ENCODE measurements at regions not wholly inside any gene's neighbourhood (a gene's known extent, or its start where the extent isn't known, plus 50 kb on each side); places are given as distances from the start of the nearest gene placed in this dataset.

- H3K27me3 ChIP-seq = no peaks in the 10 kb centered on the region
- ATAC-seq (no peak), DNase-seq (no peak)
- H3K4me1 ChIP-seq = no peaks in the 10 kb centered on the region
- TF ChIP-seq POLR2A (IDR thresholded peaks at IDR 0.05) = no peak
- TF ChIP-seq, protein P1, sequence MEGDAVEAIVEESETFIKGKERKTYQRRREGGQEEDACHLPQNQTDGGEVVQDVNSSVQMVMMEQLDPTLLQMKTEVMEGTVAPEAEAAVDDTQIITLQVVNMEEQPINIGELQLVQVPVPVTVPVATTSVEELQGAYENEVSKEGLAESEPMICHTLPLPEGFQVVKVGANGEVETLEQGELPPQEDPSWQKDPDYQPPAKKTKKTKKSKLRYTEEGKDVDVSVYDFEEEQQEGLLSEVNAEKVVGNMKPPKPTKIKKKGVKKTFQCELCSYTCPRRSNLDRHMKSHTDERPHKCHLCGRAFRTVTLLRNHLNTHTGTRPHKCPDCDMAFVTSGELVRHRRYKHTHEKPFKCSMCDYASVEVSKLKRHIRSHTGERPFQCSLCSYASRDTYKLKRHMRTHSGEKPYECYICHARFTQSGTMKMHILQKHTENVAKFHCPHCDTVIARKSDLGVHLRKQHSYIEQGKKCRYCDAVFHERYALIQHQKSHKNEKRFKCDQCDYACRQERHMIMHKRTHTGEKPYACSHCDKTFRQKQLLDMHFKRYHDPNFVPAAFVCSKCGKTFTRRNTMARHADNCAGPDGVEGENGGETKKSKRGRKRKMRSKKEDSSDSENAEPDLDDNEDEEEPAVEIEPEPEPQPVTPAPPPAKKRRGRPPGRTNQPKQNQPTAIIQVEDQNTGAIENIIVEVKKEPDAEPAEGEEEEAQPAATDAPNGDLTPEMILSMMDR (IDR thresholded peaks at IDR 0.05) = no peak
- intact Hi-C loops (cut with DNase I) = no loop called here
- no peaks in the 10 kb centered on the region for H3K9me3 ChIP-seq
- no peak overlapping the region for H3K27ac ChIP-seq
- H3K36me3 ChIP-seq = no peaks in the 10 kb centered on the region
- no peak overlapping the region for H3K4me3 ChIP-seq
- 50% methylated on average over 1 of the region's 1 CpG for whole genome bisulfite sequencing (ENCODE audit: insufficient coverage, low coverage, low lambda C conversion rate, missing lambda C conversion rate)
Observed at GRCh38 chr10:52486840-52487611, 172.9 kb downstream of the DKK1 start.

GRCh38 chr10:52488606-52489485 is 174.8 kb downstream of the DKK1 start:
- no peak for TF ChIP-seq POLR2A (IDR thresholded peaks at IDR 0.05)
- TF ChIP-seq, protein P1 (IDR thresholded peaks at IDR 0.05) = peak; percentile 39 to 55 (median 53)
- intact Hi-C loops (cut with DNase I) = no loop called here
- Histone ChIP-seq H3K4me1 (no peaks in the 10 kb centered on the region), H3K27me3 (no peaks in the 10 kb centered on the region), H3K4me3 (no peak overlapping the region), H3K27ac (no peak overlapping the region), H3K9me3 (no peaks in the 10 kb centered on the region), H3K36me3 (no peaks in the 10 kb centered on the region)
- ATAC-seq (peak in 3 of 4 donors; percentile 43 to 48 (median 44)), DNase-seq (no peak)
- 40% methylated on average over 3 of the region's 3 CpGs for WGBS (ENCODE audit: insufficient coverage, low coverage, low lambda C conversion rate, missing lambda C conversion rate)

- WGBS (ENCODE audit: insufficient coverage, low coverage, low lambda C conversion rate, missing lambda C conversion rate) = 63% methylated on average over 6 of the region's 6 CpGs
- H3K36me3 ChIP-seq = no peaks in the 10 kb centered on the region
- H3K9me3 ChIP-seq = no peaks in the 10 kb centered on the region
- H3K27ac ChIP-seq = no peak overlapping the region
- H3K27me3 ChIP-seq = no peaks in the 10 kb centered on the region
- TF ChIP-seq, protein P1 (IDR thresholded peaks at IDR 0.05) = no peak
- TF ChIP-seq POLR2A (IDR thresholded peaks at IDR 0.05) = no peak
- H3K4me3 ChIP-seq = no peak overlapping the region
- ATAC-seq (no peak), DNase-seq (no peak)
- intact Hi-C loops (cut with DNase I) = loop anchor here in 1 of 2 donors (10.0 kb wide), 1 partner anchor 197 kb away; no protein-coding TSS in a partner anchor
- H3K4me1 ChIP-seq = no peaks in the 10 kb centered on the region
Observed at GRCh38 chr10:52491246-52491995, 177.3 kb downstream of the DKK1 start.

GRCh38 chr10:52499281-52499680 is 185.2 kb downstream of the DKK1 start:
- DNase-seq = no peak

More at GRCh38 chr10:52499281-52499680, 185.2 kb downstream of the DKK1 start:
- Histone ChIP-seq H3K9me3 (no peaks in the 10 kb centered on the region), H3K27ac (no peak overlapping the region), H3K27me3 (no peaks in the 10 kb centered on the region), H3K4me3 (no peak overlapping the region), H3K36me3 (no peaks in the 10 kb centered on the region), H3K4me1 (no peaks in the 10 kb centered on the region)
- intact Hi-C loops (cut with DNase I) = loop anchor here in 1 of 2 donors (10.0 kb wide), 1 partner anchor 204 kb away; no protein-coding TSS in a partner anchor
- ATAC-seq = no peak
- TF ChIP-seq, protein P1 (IDR thresholded peaks at IDR 0.05) = no peak
- TF ChIP-seq POLR2A (IDR thresholded peaks at IDR 0.05) = no peak
- 80% methylated on average over 1 of the region's 7 CpGs for WGBS (ENCODE audit: insufficient coverage, low coverage, low lambda C conversion rate, missing lambda C conversion rate)
